ENCODE measurements at regions not wholly inside any gene's neighbourhood (a gene's known extent, or its start where the extent isn't known, plus 50 kb on each side); places are given as distances from the start of the nearest gene placed in this dataset.
A peak's percentile ranks its signal among the peaks of the same experiment; 100 is the strongest.

DNA sequence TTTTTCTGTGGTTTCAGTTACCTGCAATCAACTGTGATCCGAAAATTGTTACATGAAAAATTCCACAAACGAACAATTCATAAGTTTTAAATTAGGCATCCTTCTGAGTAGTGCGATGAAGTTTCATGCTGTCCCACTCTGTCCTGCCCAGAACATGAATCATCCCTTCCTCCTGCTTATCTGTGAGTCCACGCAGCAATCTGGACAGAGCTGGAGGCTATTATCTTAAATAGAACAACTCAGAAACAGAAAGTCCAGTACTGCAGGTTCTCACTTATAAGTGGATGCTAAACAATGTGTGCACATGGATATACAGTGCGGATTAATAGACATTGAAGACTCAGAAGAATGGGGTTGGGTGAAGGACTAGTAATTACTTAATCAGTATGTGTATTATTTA is 583.7 kb upstream of the SPRY2 start:
- in situ Hi-C loops (cut with MboI; ENCODE audit: low pct_unique_long_range_greater_than_20kb, low sequenced_read_pairs, unreplicated experiment) = no loop called here
- no peak for TF ChIP-seq CTCF (IDR thresholded peaks at IDR 0.05; ENCODE audit: extremely low read depth, insufficient read depth, missing control alignments)
- no peak for DNase-seq (ENCODE audit: low spot score)

GRCh38 chr13:80923907-80924306 is 583.0 kb upstream of the SPRY2 start:
- in situ Hi-C loops (cut with MboI; ENCODE audit: low pct_unique_long_range_greater_than_20kb, low sequenced_read_pairs, unreplicated experiment) = no loop called here
- TF ChIP-seq CTCF (IDR thresholded peaks at IDR 0.05; ENCODE audit: extremely low read depth, insufficient read depth, missing control alignments) = peak; percentile 21
- peak; percentile 4 for DNase-seq (ENCODE audit: low spot score)

- in situ Hi-C loops (cut with MboI; ENCODE audit: low pct_unique_long_range_greater_than_20kb, low sequenced_read_pairs, unreplicated experiment) = no loop called here
- TF ChIP-seq CTCF (IDR thresholded peaks at IDR 0.05; ENCODE audit: extremely low read depth, insufficient read depth, missing control alignments) = no peak
- no peak for DNase-seq (ENCODE audit: low spot score)
Measured at GRCh38 chr13:80921971-80922370, 581.0 kb upstream of the SPRY2 start.

GRCh38 chr13:80921541-80921940 is 580.6 kb upstream of the SPRY2 start:
- no peak for TF ChIP-seq CTCF (IDR thresholded peaks at IDR 0.05; ENCODE audit: extremely low read depth, insufficient read depth, missing control alignments)
- no peak for DNase-seq (ENCODE audit: low spot score)

DNA sequence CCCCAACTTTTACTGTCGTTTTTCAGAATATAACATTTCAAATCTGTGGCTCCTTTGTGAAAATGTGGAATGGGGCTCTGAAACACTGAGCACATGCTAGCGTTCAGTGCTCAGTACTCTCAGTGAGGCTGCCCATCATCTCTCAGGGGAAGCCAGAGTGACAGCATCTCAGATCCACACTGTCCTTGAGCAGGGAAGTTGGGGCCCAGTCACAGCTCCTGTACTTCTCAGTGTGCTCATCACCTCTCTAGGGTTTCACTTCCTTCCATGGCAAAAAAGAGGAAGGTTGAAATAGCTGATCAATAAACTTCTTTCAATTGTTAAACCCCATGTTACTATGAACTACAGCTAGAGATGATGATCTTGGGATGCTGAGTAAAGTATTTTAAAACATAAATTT is 565.9 kb upstream of the SPRY2 start:
- in situ Hi-C loops (cut with MboI; ENCODE audit: low pct_unique_long_range_greater_than_20kb, low sequenced_read_pairs, unreplicated experiment) = no loop called here
- no peak for DNase-seq (ENCODE audit: low spot score)
- no peak for TF ChIP-seq CTCF (IDR thresholded peaks at IDR 0.05; ENCODE audit: extremely low read depth, insufficient read depth, missing control alignments)

More at GRCh38 chr13:80921541-80921940, 580.6 kb upstream of the SPRY2 start:
- in situ Hi-C loops (cut with MboI; ENCODE audit: low pct_unique_long_range_greater_than_20kb, low sequenced_read_pairs, unreplicated experiment) = no loop called here

DNA sequence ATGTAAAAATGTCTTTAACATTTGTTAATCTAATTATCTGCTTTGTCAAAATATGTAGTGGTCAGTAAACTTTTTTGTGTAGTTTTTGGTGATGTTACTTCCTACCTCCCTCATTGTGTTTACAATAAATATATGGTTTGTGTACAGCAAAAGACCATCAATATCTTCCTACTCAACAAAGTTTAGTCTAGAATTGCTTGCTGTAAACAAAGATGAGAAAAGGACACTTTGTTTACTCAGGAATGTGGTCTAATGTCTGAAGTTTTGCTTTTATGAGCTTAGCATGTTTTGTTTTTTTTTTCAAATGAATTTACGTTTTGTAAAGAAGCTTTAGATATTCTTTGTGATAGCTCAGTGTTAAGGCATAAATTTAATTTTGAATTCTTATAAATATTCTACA is 563.5 kb upstream of the SPRY2 start:
- in situ Hi-C loops (cut with MboI; ENCODE audit: low pct_unique_long_range_greater_than_20kb, low sequenced_read_pairs, unreplicated experiment) = no loop called here
- DNase-seq (ENCODE audit: low spot score) = no peak
- no peak for TF ChIP-seq CTCF (IDR thresholded peaks at IDR 0.05; ENCODE audit: extremely low read depth, insufficient read depth, missing control alignments)

GRCh38 chr13:80903911-80904310 is 563.0 kb upstream of the SPRY2 start:
- no peak for DNase-seq (ENCODE audit: low spot score)
- in situ Hi-C loops (cut with MboI; ENCODE audit: low pct_unique_long_range_greater_than_20kb, low sequenced_read_pairs, unreplicated experiment) = no loop called here
- no peak for TF ChIP-seq CTCF (IDR thresholded peaks at IDR 0.05; ENCODE audit: extremely low read depth, insufficient read depth, missing control alignments)
